DND-41 (cell line): ENCODE measurements at regions not wholly inside any gene's neighbourhood (a gene's known extent, or its start where the extent isn't known, plus 50 kb on each side); places are given as distances from the start of the nearest gene placed in this dataset.

Experiments used
- ATAC-seq: fragments of 200-7000 bp; cut with Tn5 transposase; 3 replicates; pipeline ENCODE4 v1.9.1; 2021; ENCODE audit warnings: low read depth; ENCODE audit not compliant: insufficient read depth
- DNase-seq: peaks from one replicate; pipeline ENCODE4 v3.0.0-alpha.2; 2020
- H2AFZ ChIP-seq: 2 replicates; pipeline ENCODE4 v1.6.0; 2012; ENCODE audit warnings: low read depth, low read length
- H3K27ac ChIP-seq: 2 replicates; pipeline ENCODE4 v1.5.1; 2012; ENCODE audit warnings: low read length, inconsistent platforms
- H3K27me3 ChIP-seq: fragments of 200-600 bp; sonication (generic); 2 replicates; pipeline ENCODE4 v1.6.0; 2012; ENCODE audit warnings: low read length, mild to moderate bottlenecking, inconsistent platforms; ENCODE audit not compliant: insufficient read depth, poor library complexity
- H3K36me3 ChIP-seq: 2 replicates; pipeline ENCODE4 v1.5.1; 2012; ENCODE audit warnings: low read length, inconsistent platforms; ENCODE audit not compliant: insufficient read depth
- H3K4me1 ChIP-seq: 2 replicates; pipeline ENCODE4 v1.5.1; 2012; ENCODE audit warnings: mild to moderate bottlenecking, low read length; ENCODE audit not compliant: insufficient read depth
- H3K4me2 ChIP-seq: 2 replicates; pipeline ENCODE4 v1.6.0; 2012; ENCODE audit warnings: mild to moderate bottlenecking, moderate library complexity, low read length, inconsistent platforms; ENCODE audit not compliant: insufficient read depth
- H3K4me3 ChIP-seq, 2 experiments: fragments of 200-600 bp in 1 of 2; shearing (Covaris generic) in 1 of 2; 2 replicates each; pipeline ENCODE4 v1.5.1; 2012 to 2016; ENCODE audit warnings: inconsistent platforms in 2 of 2, low read length in 2 of 2, mild to moderate bottlenecking in 2 of 2, low read depth in 1 of 2, moderate library complexity in 1 of 2
- H3K79me2 ChIP-seq: 2 replicates; pipeline ENCODE4 v1.6.0; 2012; ENCODE audit warnings: low read length, inconsistent platforms; ENCODE audit not compliant: insufficient read depth
- H3K9ac ChIP-seq: 2 replicates; pipeline ENCODE4 v1.6.0; 2012; ENCODE audit warnings: low read depth, mild to moderate bottlenecking, inconsistent platforms, low read length, moderate library complexity
- H3K9me3 ChIP-seq: 2 replicates; pipeline ENCODE4 v1.5.1; 2012; ENCODE audit warnings: low read length, moderate library complexity, mild to moderate bottlenecking, inconsistent platforms; ENCODE audit not compliant: insufficient read depth, severe bottlenecking
- H4K20me1 ChIP-seq: 2 replicates; pipeline ENCODE4 v1.6.0; 2012; ENCODE audit warnings: low read length; ENCODE audit not compliant: insufficient read depth
- CTCF ChIP-seq: IDR thresholded peaks from 2 replicates; pipeline ENCODE4 v1.5.1; 2012; ENCODE audit warnings: borderline replicate concordance, low read length, moderate library complexity, mild to moderate bottlenecking; ENCODE audit not compliant: poor library complexity, severe bottlenecking; ENCODE audit errors: extremely low read depth
- EZH2 ChIP-seq: IDR thresholded peaks from 3 replicates; pipeline ENCODE4 v1.6.1; 2012; ENCODE audit warnings: borderline replicate concordance, low read depth, mild to moderate bottlenecking, moderate library complexity, low read length, inconsistent platforms; ENCODE audit not compliant: severe bottlenecking

GRCh38 chr1:30418061-30418938 lies 305.1 kb downstream of the MATN1 start:
- TF ChIP-seq CTCF (no peak), EZH2 (no peak)
- H3K4me1 ChIP-seq = no peaks in the 10 kb centered on the region
- no peak overlapping the region for H2AFZ ChIP-seq
- H3K27me3 ChIP-seq = peaks cover 18% of the 10 kb centered on the region
- ATAC-seq (no peak), DNase-seq (no peak)
- H3K27ac ChIP-seq = no peak overlapping the region
- H3K4me3 ChIP-seq = no peak overlapping the region
- no peaks in the 10 kb centered on the region for H3K79me2 ChIP-seq
- H4K20me1 ChIP-seq = peaks cover 5% of the 10 kb centered on the region; the same call in 1 of the 2 replicates
- H3K36me3 ChIP-seq = no peaks in the 10 kb centered on the region
- no peaks in the 10 kb centered on the region for H3K9me3 ChIP-seq
- H3K9ac ChIP-seq = no peak overlapping the region
- H3K4me2 ChIP-seq = no peak overlapping the region

- no peak overlapping the region for H3K27ac ChIP-seq
- H4K20me1 ChIP-seq = peaks cover 5% of the 10 kb centered on the region; the same call in 1 of the 2 replicates
- H3K79me2 ChIP-seq = no peaks in the 10 kb centered on the region
- no peaks in the 10 kb centered on the region for H3K9me3 ChIP-seq
- no peak overlapping the region for H3K9ac ChIP-seq
- TF ChIP-seq CTCF (no peak), EZH2 (no peak)
- H3K27me3 ChIP-seq = peaks cover 18% of the 10 kb centered on the region
- no peak overlapping the region for H2AFZ ChIP-seq
- H3K4me2 ChIP-seq = no peak overlapping the region
- H3K4me1 ChIP-seq = no peaks in the 10 kb centered on the region
- H3K4me3 ChIP-seq = no peak overlapping the region
- no peaks in the 10 kb centered on the region for H3K36me3 ChIP-seq
- ATAC-seq = no peak
- no peak for DNase-seq
These were observed 305.7 kb downstream of the MATN1 start for GRCh38 chr1:30417701-30418046.

- H3K9ac ChIP-seq = no peak overlapping the region
These were observed 306.2 kb downstream of the MATN1 start for GRCh38 chr1:30417001-30417700.

More at GRCh38 chr1:30417001-30417700, 306.2 kb downstream of the MATN1 start:
- no peaks in the 10 kb centered on the region for H3K36me3 ChIP-seq
- no peak overlapping the region for H2AFZ ChIP-seq
- H4K20me1 ChIP-seq = peaks cover 5% of the 10 kb centered on the region; the same call in 1 of the 2 replicates
- DNase-seq (no peak), ATAC-seq (no peak)
- no peak overlapping the region for H3K4me2 ChIP-seq
- no peaks in the 10 kb centered on the region for H3K79me2 ChIP-seq
- no peak overlapping the region for H3K27ac ChIP-seq
- no peaks in the 10 kb centered on the region for H3K4me1 ChIP-seq
- no peaks in the 10 kb centered on the region for H3K9me3 ChIP-seq
- peaks cover 15% of the 10 kb centered on the region for H3K27me3 ChIP-seq
- no peak overlapping the region for H3K4me3 ChIP-seq
- TF ChIP-seq CTCF (no peak), EZH2 (no peak)
